Mesothelial cell of epicardium (in vitro differentiated cells): ENCODE measurements at regions not wholly inside any gene's neighbourhood (a gene's known extent, or its start where the extent isn't known, plus 50 kb on each side); places are given as distances from the start of the nearest gene placed in this dataset.

Experiments
- DNase-seq, 2 experiments: peaks; one replicate each; pipeline ENCODE4 v3.0.0; 2021; ENCODE audit warnings: low spot score in 2 of 2; ENCODE audit not compliant: unreplicated experiment in 2 of 2
- H3K27ac Mint-ChIP-seq: 2 replicates; pipeline ENCODE4 v1.8.0; 2021; ENCODE audit warnings: mixed read lengths
- H3K27me3 Mint-ChIP-seq: 2 replicates; pipeline ENCODE4 v1.8.0; 2021; ENCODE audit warnings: low read depth, mixed read lengths
- H3K36me3 Mint-ChIP-seq: 2 replicates; pipeline ENCODE4 v1.8.0; 2021; ENCODE audit warnings: mixed read lengths
- H3K4me1 Mint-ChIP-seq: 2 replicates; pipeline ENCODE4 v1.8.0; 2021; ENCODE audit warnings: mixed read lengths
- H3K4me3 Mint-ChIP-seq: 2 replicates; pipeline ENCODE4 v1.8.0; 2021; ENCODE audit warnings: mild to moderate bottlenecking, moderate library complexity, mixed read lengths
- H3K9me3 Mint-ChIP-seq: 2 replicates; pipeline ENCODE4 v1.8.0; 2021; ENCODE audit warnings: mixed read lengths
- CTCF ChIP-seq: fragments of 200-600 bp; sonication (generic); IDR thresholded peaks from one replicate; pipeline ENCODE4 v1.5.0; 2021; ENCODE audit warnings: antibody characterized with exemption; ENCODE audit not compliant: unreplicated experiment

- Mint-ChIP-seq H3K27me3 (peaks cover 51% of the 10 kb centered on the region), H3K27ac (no peak overlapping the region), H3K36me3 (no peaks in the 10 kb centered on the region), H3K9me3 (no peaks in the 10 kb centered on the region), H3K4me1 (no peaks in the 10 kb centered on the region), H3K4me3 (no peak overlapping the region)
- TF ChIP-seq CTCF: no peak
- no peak for DNase-seq
Measured at GRCh38 chr15:85890620-85890980, 95.9 kb upstream of the KLHL25 start.

DNA sequence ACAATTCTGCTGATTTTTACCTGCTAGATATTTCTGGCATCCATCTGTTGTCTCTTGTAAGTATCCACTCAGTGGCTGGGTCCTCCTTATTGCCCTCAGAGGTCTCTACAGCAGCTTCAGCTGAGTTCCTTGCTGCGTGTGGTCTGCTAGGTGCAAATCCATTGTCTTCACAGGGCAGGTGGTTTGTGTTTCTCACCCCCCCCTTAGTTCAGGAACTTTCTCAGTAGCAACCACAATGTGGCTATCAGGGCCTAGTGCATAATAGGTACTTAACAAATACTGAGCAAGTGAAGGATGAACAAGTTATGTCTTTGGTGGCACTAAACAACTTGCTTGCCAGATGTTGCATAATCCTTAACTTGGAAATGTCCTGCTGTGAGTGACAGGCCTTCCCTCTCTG lies 96.7 kb upstream of the KLHL25 start:
- H3K36me3 Mint-ChIP-seq: no peaks in the 10 kb centered on the region
- H3K27me3 Mint-ChIP-seq: peaks cover 51% of the 10 kb centered on the region

DNA sequence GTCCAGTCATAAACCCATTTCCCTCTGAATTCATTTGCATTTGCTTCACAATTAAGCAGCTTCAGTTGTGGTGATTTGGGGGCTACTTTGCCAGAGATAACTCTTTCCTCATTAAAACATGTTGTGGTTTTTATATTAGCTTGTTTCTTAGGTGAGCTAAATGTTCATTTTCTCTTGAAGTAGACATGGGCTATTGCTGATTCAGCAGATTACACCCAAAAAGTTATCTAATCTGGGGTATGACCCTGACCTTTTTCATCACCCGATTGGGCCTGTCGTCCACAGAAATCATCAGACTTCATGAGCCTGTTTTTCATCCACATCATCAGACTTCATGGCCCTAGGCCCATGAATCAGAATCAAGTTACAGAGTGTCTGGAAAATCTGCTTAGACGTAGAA lies 97.5 kb upstream of the KLHL25 start:
- Mint-ChIP-seq H3K9me3 (no peaks in the 10 kb centered on the region), H3K4me1 (peaks cover 2% of the 10 kb centered on the region), H3K36me3 (no peaks in the 10 kb centered on the region), H3K4me3 (no peak overlapping the region), H3K27me3 (peaks cover 55% of the 10 kb centered on the region), H3K27ac (no peak overlapping the region)
- DNase-seq: no peak
- no peak for TF ChIP-seq CTCF

More for the DNA sequence above, 96.7 kb upstream of the KLHL25 start:
- no peak for TF ChIP-seq CTCF
- no peaks in the 10 kb centered on the region for H3K4me1 Mint-ChIP-seq
- H3K27ac Mint-ChIP-seq: no peak overlapping the region
- no peak overlapping the region for H3K4me3 Mint-ChIP-seq
- no peak for DNase-seq
- no peaks in the 10 kb centered on the region for H3K9me3 Mint-ChIP-seq

GRCh38 chr15:85897207-85897894 lies 102.6 kb upstream of the KLHL25 start:
- TF ChIP-seq CTCF: no peak
- Mint-ChIP-seq H3K27ac (peak overlapping the region; percentile 13), H3K9me3 (no peaks in the 10 kb centered on the region), H3K4me3 (no peak overlapping the region), H3K27me3 (peaks cover 67% of the 10 kb centered on the region), H3K4me1 (peaks cover 7% of the 10 kb centered on the region), H3K36me3 (no peaks in the 10 kb centered on the region)
- DNase-seq: no peak

DNA sequence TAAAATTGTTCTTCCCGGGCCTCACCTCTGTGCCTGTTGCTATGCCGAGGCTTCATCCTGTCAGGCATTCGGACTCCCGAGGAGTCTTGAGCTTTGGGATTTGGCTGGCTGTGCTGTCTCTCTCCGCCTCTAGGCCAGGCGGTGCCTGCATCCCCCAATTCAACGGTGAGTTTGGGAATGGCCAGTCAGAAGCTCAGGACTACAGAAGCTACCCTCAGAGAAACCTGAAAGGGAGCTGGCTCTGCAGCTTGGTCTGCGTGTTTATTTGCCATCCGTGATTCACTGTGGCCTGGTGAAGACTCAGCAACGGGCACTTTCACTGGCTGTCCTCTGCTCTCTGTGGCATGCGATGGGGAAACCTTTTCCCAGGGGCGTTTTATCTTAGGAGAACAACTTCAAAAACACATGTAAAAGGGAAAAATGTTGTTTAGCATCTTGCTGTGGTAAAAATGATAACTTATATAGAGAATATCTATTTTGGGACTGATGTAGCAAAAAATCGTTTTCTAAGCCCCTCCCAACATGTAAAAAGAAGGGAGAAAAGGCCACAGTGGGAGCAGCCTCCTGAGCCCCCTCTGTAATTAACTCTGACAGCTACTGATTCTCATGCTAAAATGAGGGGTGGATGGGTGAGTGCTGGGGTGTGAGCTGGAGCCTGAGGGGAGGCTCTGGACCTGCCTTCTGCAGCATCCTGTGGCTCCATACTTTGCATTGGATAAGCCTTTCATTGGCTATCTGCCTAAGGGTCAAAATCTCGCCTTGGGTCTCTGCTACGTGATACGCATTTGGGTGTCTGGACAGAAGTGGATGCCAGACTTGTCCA lies 103.4 kb upstream of the KLHL25 start:
- Mint-ChIP-seq H3K27ac (no peak overlapping the region), H3K4me1 (peaks cover 7% of the 10 kb centered on the region), H3K27me3 (peaks cover 68% of the 10 kb centered on the region), H3K36me3 (no peaks in the 10 kb centered on the region), H3K4me3 (no peak overlapping the region), H3K9me3 (no peaks in the 10 kb centered on the region)
- DNase-seq: no peak
- TF ChIP-seq CTCF: no peak
